PC-9 (cell line): ENCODE measurements at regions not wholly inside any gene's neighbourhood (a gene's known extent, or its start where the extent isn't known, plus 50 kb on each side); places are given as distances from the start of the nearest gene placed in this dataset.

Experiments
- EZH2 ChIP-seq: fragments of 200-600 bp; sonication (generic); IDR thresholded peaks from 2 replicates; pipeline ENCODE4 v1.8.0; 2017; ENCODE audit warnings: antibody characterized with exemption, low read depth
- TF ChIP-seq, protein P1 (sequence below): fragments of 200-600 bp; sonication (generic); conservative IDR thresholded peaks from 2 replicates; pipeline ENCODE4 v1.6.1; 2017; ENCODE audit warnings: mixed run types, antibody characterized with exemption, mild to moderate bottlenecking, moderate library complexity

DNA sequence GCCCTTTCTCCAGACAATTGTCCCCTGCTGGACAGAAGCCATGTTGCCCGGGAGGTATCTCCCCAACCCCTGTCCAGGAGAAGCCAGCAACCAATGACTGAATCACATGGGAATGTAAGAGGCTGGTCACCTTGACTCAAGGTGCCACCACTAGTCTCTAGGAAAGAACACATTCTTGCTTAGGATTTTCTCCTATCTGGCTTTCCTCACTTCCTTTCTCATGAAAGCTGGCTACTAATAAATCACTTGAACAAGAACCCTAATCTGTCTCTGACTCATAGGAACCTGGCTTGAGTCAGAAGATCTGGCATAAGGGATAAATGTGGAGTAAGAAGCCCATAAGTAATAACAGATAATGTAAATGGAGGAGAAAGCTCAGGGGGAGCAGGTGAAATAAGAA is 101.4 kb upstream of the C11orf87 start:
- TF ChIP-seq, protein P1, sequence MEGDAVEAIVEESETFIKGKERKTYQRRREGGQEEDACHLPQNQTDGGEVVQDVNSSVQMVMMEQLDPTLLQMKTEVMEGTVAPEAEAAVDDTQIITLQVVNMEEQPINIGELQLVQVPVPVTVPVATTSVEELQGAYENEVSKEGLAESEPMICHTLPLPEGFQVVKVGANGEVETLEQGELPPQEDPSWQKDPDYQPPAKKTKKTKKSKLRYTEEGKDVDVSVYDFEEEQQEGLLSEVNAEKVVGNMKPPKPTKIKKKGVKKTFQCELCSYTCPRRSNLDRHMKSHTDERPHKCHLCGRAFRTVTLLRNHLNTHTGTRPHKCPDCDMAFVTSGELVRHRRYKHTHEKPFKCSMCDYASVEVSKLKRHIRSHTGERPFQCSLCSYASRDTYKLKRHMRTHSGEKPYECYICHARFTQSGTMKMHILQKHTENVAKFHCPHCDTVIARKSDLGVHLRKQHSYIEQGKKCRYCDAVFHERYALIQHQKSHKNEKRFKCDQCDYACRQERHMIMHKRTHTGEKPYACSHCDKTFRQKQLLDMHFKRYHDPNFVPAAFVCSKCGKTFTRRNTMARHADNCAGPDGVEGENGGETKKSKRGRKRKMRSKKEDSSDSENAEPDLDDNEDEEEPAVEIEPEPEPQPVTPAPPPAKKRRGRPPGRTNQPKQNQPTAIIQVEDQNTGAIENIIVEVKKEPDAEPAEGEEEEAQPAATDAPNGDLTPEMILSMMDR, result no peak
- no peak for TF ChIP-seq EZH2
